Astrocyte (in vitro differentiated cells and primary cell): ENCODE measurements at regions not wholly inside any gene's neighbourhood (a gene's known extent, or its start where the extent isn't known, plus 50 kb on each side); places are given as distances from the start of the nearest gene placed in this dataset.

Experiments used
- CTCF ChIP-seq: IDR thresholded peaks from 2 replicates; pipeline ENCODE4 v1.5.1; 2011; ENCODE audit warnings: low read depth, mild to moderate bottlenecking, inconsistent platforms, low read length, moderate library complexity; ENCODE audit not compliant: insufficient read depth
- EZH2 ChIP-seq: IDR thresholded peaks from 2 replicates; pipeline ENCODE4 v1.6.1; 2012; ENCODE audit warnings: mild to moderate bottlenecking, low read length, inconsistent platforms; ENCODE audit not compliant: insufficient read depth

- TF ChIP-seq CTCF (no peak), EZH2 (no peak)
These were observed 859.3 kb downstream of the BCL11A start for GRCh38 chr2:59694176-59694575.
